ENCODE measurements at regions not wholly inside any gene's neighbourhood (a gene's known extent, or its start where the extent isn't known, plus 50 kb on each side); places are given as distances from the start of the nearest gene placed in this dataset.

GRCh38 chr4:110849461-110849860, 226.6 kb upstream of the PITX2 start:
- Histone ChIP-seq H3K4me3 (no peak overlapping the region), H3K9me3 (no peaks in the 10 kb centered on the region), H3K27me3 (no peaks in the 10 kb centered on the region), H3K36me3 (no peaks in the 10 kb centered on the region), H3K4me1 (peaks cover 34 to 46% of the 10 kb centered on the region in 2 donors), H3K27ac (peak overlapping the region in 1 of 4 donors; percentile 68)
- TF ChIP-seq CTCF (IDR thresholded peaks at IDR 0.05 in 4 of 5, conservative IDR thresholded peaks at IDR 0.05 in 1 of 5) (no peak), POLR2A (IDR thresholded peaks at IDR 0.05) (no peak)
- ATAC-seq, result no peak
- in situ Hi-C loops (cut with MboI; ENCODE audit: low sequenced_read_pairs in 4 of 4), result no loop called here
- DNase-seq, result no peak
- intact Hi-C loops (cut with DNase I; ENCODE audit: low total_unique reads), result no loop called here

GRCh38 chr4:110850461-110851442, 227.9 kb upstream of the PITX2 start:
- intact Hi-C loops (cut with DNase I; ENCODE audit: low total_unique reads), result loop anchor here (5.0 kb wide), 1 partner anchor 228 kb away; the partner anchor contains the start of gene PITX2
- peak; percentile 81 to 85 for DNase-seq
- no peak for TF ChIP-seq POLR2A (IDR thresholded peaks at IDR 0.05)
- TF ChIP-seq CTCF (IDR thresholded peaks at IDR 0.05 in 4 of 5, conservative IDR thresholded peaks at IDR 0.05 in 1 of 5), result no peak

GRCh38 chr4:110851989-110852388, 229.1 kb upstream of the PITX2 start:
- no peak for TF ChIP-seq CTCF (IDR thresholded peaks at IDR 0.05 in 4 of 5, conservative IDR thresholded peaks at IDR 0.05 in 1 of 5)
- TF ChIP-seq POLR2A (IDR thresholded peaks at IDR 0.05), result no peak
- ATAC-seq (no peak), DNase-seq (no peak)
- Histone ChIP-seq H3K4me3 (no peak overlapping the region), H3K36me3 (no peaks in the 10 kb centered on the region), H3K27ac (peak overlapping the region in 2 of 4 donors; percentile 67 to 68), H3K27me3 (no peaks in the 10 kb centered on the region), H3K4me1 (peaks cover 37 to 48% of the 10 kb centered on the region in 2 donors), H3K9me3 (no peaks in the 10 kb centered on the region)
- intact Hi-C loops (cut with DNase I; ENCODE audit: low total_unique reads), result loop anchor here (5.0 kb wide), 1 partner anchor 230 kb away; the partner anchor contains the start of gene PITX2
- in situ Hi-C loops (cut with MboI; ENCODE audit: low sequenced_read_pairs in 4 of 4), result no loop called here

More at GRCh38 chr4:110850461-110851442, 227.9 kb upstream of the PITX2 start:
- peak overlapping the region; percentile 67 to 82 (median 72) for H3K27ac ChIP-seq
- in situ Hi-C loops (cut with MboI; ENCODE audit: low sequenced_read_pairs in 4 of 4), result no loop called here
- ATAC-seq, result peak; percentile 93 to 98
- peak overlapping the region in 3 of 4 donors; percentile 7 to 27 (median 12) for H3K4me3 ChIP-seq
- H3K9me3 ChIP-seq, result no peaks in the 10 kb centered on the region
- peaks cover 37 to 48% of the 10 kb centered on the region in 2 donors for H3K4me1 ChIP-seq
- no peaks in the 10 kb centered on the region for H3K27me3 ChIP-seq
- no peaks in the 10 kb centered on the region for H3K36me3 ChIP-seq

- Histone ChIP-seq H3K4me1 (peaks cover 37 to 48% of the 10 kb centered on the region in 2 donors), H3K27me3 (no peaks in the 10 kb centered on the region), H3K27ac (no peak overlapping the region), H3K4me3 (no peak overlapping the region), H3K36me3 (no peaks in the 10 kb centered on the region), H3K9me3 (no peaks in the 10 kb centered on the region)
- intact Hi-C loops (cut with DNase I; ENCODE audit: low total_unique reads), result loop anchor here (5.0 kb wide), 1 partner anchor 230 kb away; the partner anchor contains the start of gene PITX2
- TF ChIP-seq CTCF (IDR thresholded peaks at IDR 0.05 in 4 of 5, conservative IDR thresholded peaks at IDR 0.05 in 1 of 5) (no peak), POLR2A (IDR thresholded peaks at IDR 0.05) (no peak)
- DNase-seq (no peak), ATAC-seq (no peak)
- in situ Hi-C loops (cut with MboI; ENCODE audit: low sequenced_read_pairs in 4 of 4), result no loop called here
Measured at GRCh38 chr4:110852793-110853192, 229.9 kb upstream of the PITX2 start.
